B cell (primary cell): ENCODE measurements at regions not wholly inside any gene's neighbourhood (a gene's known extent, or its start where the extent isn't known, plus 50 kb on each side); places are given as distances from the start of the nearest gene placed in this dataset.

ENCODE experiments used
- ATAC-seq: fragments of 200-7000 bp; cut with Tn5 transposase; one replicate; pipeline ENCODE4 v1.10.0; 2021; ENCODE audit warnings: low read depth, mild to moderate bottlenecking, moderate number of reproducible peaks, moderate library complexity
- CTCF ChIA-PET: fragments of 350-600 bp; sonication (Branson Sonifier 250); formaldehyde crosslinking; loops from one replicate; lab custom pipeline; 2021; ENCODE audit warnings: antibody characterized with exemption, inconsistent platforms; lab: Charles Lee
- POLR2A ChIA-PET: fragments of 350-600 bp; sonication (Branson Sonifier 250); formaldehyde crosslinking; loops from one replicate; lab custom pipeline; 2021; ENCODE audit warnings: antibody characterized with exemption; lab: Charles Lee
- DNase-seq: peaks from one replicate; pipeline ENCODE4 v3.0.0; 2013
- H2AFZ ChIP-seq: 2 replicates; pipeline ENCODE4 v1.6.1; 2012; ENCODE audit warnings: mild to moderate bottlenecking, low read depth, low read length; ENCODE audit not compliant: insufficient read depth, poor library complexity, severe bottlenecking
- H3K27ac ChIP-seq, 2 donors: 1 replicate in 1 of 2; 2 replicates in 1 of 2; pipeline ENCODE4 v1.5.1; 2012 to 2013; ENCODE audit warnings: low read length in 2 of 2, mild to moderate bottlenecking in 2 of 2, moderate library complexity in 1 of 2
- H3K27me3 ChIP-seq, 4 experiments: fragments of 200-600 bp in 1 of 4; sonication (generic) in 1 of 4; replicated peaks in 1 of 4; 1 replicate in 2 of 4; 2 replicates in 2 of 4; pipeline versions ENCODE4 v1.6.1 to v1.7.0; 2013 to 2016; ENCODE audit warnings: low read length in 3 of 4, mild to moderate bottlenecking in 2 of 4, mixed read lengths in 1 of 4, moderate library complexity in 1 of 4; ENCODE audit not compliant: insufficient read depth in 4 of 4, control insufficient read depth in 3 of 4; ENCODE audit errors: control extremely low read depth in 1 of 4
- H3K36me3 ChIP-seq, 2 experiments: replicated peaks in 1 of 2; 1 replicate in 1 of 2; 2 replicates in 1 of 2; pipeline versions ENCODE4 v1.6.1 to v1.7.1; 2013; ENCODE audit warnings: low read length in 1 of 2; ENCODE audit not compliant: insufficient read depth in 2 of 2, control insufficient read depth in 1 of 2; ENCODE audit errors: control extremely low read depth in 1 of 2, extremely low read depth in 1 of 2
- H3K4me1 ChIP-seq, 2 donors: fragments of 200-600 bp in 1 of 2; sonication (generic) in 1 of 2; 1 replicate in 1 of 2; 2 replicates in 1 of 2; pipeline versions ENCODE4 v1.5.1 to v1.6.1; 2013 to 2017; ENCODE audit warnings: low read length in 2 of 2; ENCODE audit not compliant: control insufficient read depth in 2 of 2, insufficient read depth in 2 of 2
- H3K4me2 ChIP-seq: replicated peaks from 2 replicates; pipeline ENCODE3; 2012; ENCODE audit warnings: mild to moderate bottlenecking, low read depth, low read length; ENCODE audit not compliant: poor library complexity, severe bottlenecking
- H3K4me3 ChIP-seq, 5 experiments: fragments of 200-600 bp in 1 of 5; sonication (generic) in 1 of 5; 1 replicate in 3 of 5; 2 replicates in 2 of 5; pipeline versions ENCODE4 v1.5.1 to v1.7.0; 2011 to 2016; ENCODE audit warnings: low read length in 4 of 5, mild to moderate bottlenecking in 4 of 5, low read depth in 2 of 5, control low read depth in 1 of 5, moderate library complexity in 1 of 5; ENCODE audit not compliant: insufficient read depth in 1 of 5; ENCODE audit errors: control extremely low read depth in 1 of 5, extremely low read depth in 1 of 5
- H3K79me2 ChIP-seq: fragments of 200-600 bp; sonication (generic); one replicate; pipeline ENCODE4 v1.6.0; 2016; ENCODE audit warnings: low read length; ENCODE audit not compliant: control insufficient read depth, insufficient read depth
- H3K9ac ChIP-seq: fragments of 200-600 bp; sonication (generic); 2 replicates; pipeline ENCODE4 v1.6.1; 2017; ENCODE audit warnings: mild to moderate bottlenecking, low read length, moderate library complexity
- H3K9me3 ChIP-seq, 3 donors: one replicate each; pipeline versions ENCODE4 v1.6.1 to v1.7.1; 2013; ENCODE audit warnings: low read length in 2 of 3; ENCODE audit not compliant: control insufficient read depth in 2 of 3, insufficient read depth in 1 of 3; ENCODE audit errors: control extremely low read depth in 1 of 3
- H4K20me1 ChIP-seq: 2 replicates; pipeline ENCODE4 v1.6.0; 2012; ENCODE audit warnings: mild to moderate bottlenecking, low read length; ENCODE audit not compliant: insufficient read depth, control insufficient read depth, poor library complexity, severe bottlenecking
- H3K27ac Mint-ChIP-seq: one replicate; pipeline ENCODE4 v1.8.0; 2021; ENCODE audit warnings: mixed read lengths
- H3K27me3 Mint-ChIP-seq: one replicate; pipeline ENCODE4 v1.8.0; 2021; ENCODE audit warnings: mixed read lengths
- H3K4me1 Mint-ChIP-seq: one replicate; pipeline ENCODE4 v1.8.0; 2021; ENCODE audit warnings: mixed read lengths
- H3K4me3 Mint-ChIP-seq: one replicate; pipeline ENCODE4 v1.8.0; 2021; ENCODE audit warnings: mixed read lengths
- H3K9me3 Mint-ChIP-seq: one replicate; pipeline ENCODE4 v1.8.0; 2022; ENCODE audit warnings: mixed read lengths; ENCODE audit not compliant: insufficient read depth
- EZH2 ChIP-seq: IDR thresholded peaks from 2 replicates; pipeline ENCODE4 v1.6.1; 2012; ENCODE audit warnings: borderline replicate concordance, low read depth, mild to moderate bottlenecking, moderate library complexity, low read length; ENCODE audit not compliant: insufficient read depth, poor library complexity, severe bottlenecking
- WGBS: methylation state at CpG from one replicate; pipeline ENCODE4 v1.1.5; 2013; ENCODE audit warnings: missing lambda C conversion rate; ENCODE audit not compliant: insufficient coverage; 5-methylcytosine and 5-hydroxymethylcytosine counted together
- intact Hi-C: fragments of 100-400 bp; cut with micrococcal nuclease; formaldehyde crosslinking; loops from one replicate; pipeline ENCODE4 v1.10.0; 2022
- TF ChIP-seq, protein P1 (sequence below): fragments of 200-600 bp; IDR thresholded peaks from one replicate; pipeline ENCODE4 v1.8.0; 2022; ENCODE audit warnings: antibody characterized with exemption, mild to moderate bottlenecking

DNA sequence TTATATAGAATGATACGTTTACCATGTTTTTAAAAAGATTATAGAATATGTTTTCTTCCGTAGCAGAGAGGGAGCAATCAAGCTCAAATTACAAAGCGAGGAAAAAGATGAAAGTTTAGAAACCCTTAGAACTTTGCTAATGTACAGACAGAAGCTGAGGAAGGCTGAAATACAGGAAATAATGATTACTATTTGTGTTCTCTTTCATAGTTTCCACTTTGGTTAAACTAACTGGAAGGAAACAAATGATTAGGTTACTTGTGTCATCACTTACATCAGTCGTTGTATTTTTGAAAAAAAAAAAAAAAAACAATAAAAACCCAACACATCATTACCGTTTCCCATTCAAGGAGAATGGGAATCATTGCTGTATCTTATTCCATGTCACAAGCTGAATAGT, 337.8 kb upstream of the CBLB start:
- Histone ChIP-seq H3K4me3 (peak overlapping the region in 4 of 5 experiments; percentile 22 to 51 (median 34)), H3K4me1 (peaks cover 15 to 23% of the 10 kb centered on the region in 2 donors), H3K27me3 (no peaks in the 10 kb centered on the region), H3K4me2 (peak overlapping the region; percentile 69), H3K27ac (peak overlapping the region in 1 of 2 donors; percentile 31), H3K9me3 (peaks cover 0 to 2% (median 0%) of the 10 kb centered on the region in 3 donors), H3K79me2 (no peaks in the 10 kb centered on the region), H4K20me1 (no peaks in the 10 kb centered on the region), H3K36me3 (no peaks in the 10 kb centered on the region), H3K9ac (peak overlapping the region; percentile 38), H2AFZ (no peak overlapping the region)
- Mint-ChIP-seq H3K9me3 (peaks cover 5% of the 10 kb centered on the region), H3K27me3 (no peaks in the 10 kb centered on the region), H3K4me1 (peaks cover 27% of the 10 kb centered on the region), H3K4me3 (peak overlapping the region; percentile 68), H3K27ac (peak overlapping the region; percentile 28)
- no peak for ATAC-seq
- no peak for DNase-seq
- intact Hi-C loops: loop anchor here (5.0 to 10.0 kb wide), 2 partner anchors 48 to 519 kb away; no protein-coding TSS in a partner anchor
- no CpG with 5 or more reads among the region's 5 CpGs for WGBS
- TF ChIP-seq, protein P1, sequence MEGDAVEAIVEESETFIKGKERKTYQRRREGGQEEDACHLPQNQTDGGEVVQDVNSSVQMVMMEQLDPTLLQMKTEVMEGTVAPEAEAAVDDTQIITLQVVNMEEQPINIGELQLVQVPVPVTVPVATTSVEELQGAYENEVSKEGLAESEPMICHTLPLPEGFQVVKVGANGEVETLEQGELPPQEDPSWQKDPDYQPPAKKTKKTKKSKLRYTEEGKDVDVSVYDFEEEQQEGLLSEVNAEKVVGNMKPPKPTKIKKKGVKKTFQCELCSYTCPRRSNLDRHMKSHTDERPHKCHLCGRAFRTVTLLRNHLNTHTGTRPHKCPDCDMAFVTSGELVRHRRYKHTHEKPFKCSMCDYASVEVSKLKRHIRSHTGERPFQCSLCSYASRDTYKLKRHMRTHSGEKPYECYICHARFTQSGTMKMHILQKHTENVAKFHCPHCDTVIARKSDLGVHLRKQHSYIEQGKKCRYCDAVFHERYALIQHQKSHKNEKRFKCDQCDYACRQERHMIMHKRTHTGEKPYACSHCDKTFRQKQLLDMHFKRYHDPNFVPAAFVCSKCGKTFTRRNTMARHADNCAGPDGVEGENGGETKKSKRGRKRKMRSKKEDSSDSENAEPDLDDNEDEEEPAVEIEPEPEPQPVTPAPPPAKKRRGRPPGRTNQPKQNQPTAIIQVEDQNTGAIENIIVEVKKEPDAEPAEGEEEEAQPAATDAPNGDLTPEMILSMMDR: no peak
- no peak for TF ChIP-seq EZH2
- CTCF ChIA-PET: interaction anchor here (0.6 to 2.1 kb wide), 4 partner anchors 13 to 519 kb away, joined by 3 to 8 read pairs (median 4); no protein-coding TSS in a partner anchor
- POLR2A ChIA-PET: no interaction called here

DNA sequence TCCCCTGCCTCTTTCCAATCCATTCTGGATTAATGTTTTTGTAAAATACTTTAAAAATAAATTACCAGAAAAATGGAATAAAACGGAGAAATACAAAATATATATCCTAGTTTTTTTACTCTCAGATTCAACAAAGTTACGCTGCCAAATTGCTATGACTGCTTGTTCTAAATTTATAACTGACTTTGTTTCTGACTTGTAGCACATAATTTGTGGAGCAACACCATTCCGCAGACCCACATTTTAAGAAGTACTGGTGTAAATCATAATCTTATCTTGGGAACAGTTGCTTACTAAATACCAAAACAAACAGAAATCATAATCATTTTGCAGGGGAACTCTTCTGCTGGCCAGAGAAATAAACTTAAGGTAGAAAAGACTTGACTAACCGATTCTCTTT, 339.4 kb upstream of the CBLB start:
- ATAC-seq (no peak), DNase-seq (no peak)
- H3K9me3 Mint-ChIP-seq: peaks cover 5% of the 10 kb centered on the region
- Histone ChIP-seq H3K36me3 (no peaks in the 10 kb centered on the region), H3K9ac (no peak overlapping the region), H3K27ac (no peak overlapping the region), H3K79me2 (no peaks in the 10 kb centered on the region), H3K4me1 (peaks cover 15 to 23% of the 10 kb centered on the region in 2 donors), H3K9me3 (peaks cover 0 to 7% (median 0%) of the 10 kb centered on the region in 3 donors), H3K4me2 (no peak overlapping the region), H3K4me3 (no peak overlapping the region), H4K20me1 (no peaks in the 10 kb centered on the region), H2AFZ (no peak overlapping the region), H3K27me3 (no peaks in the 10 kb centered on the region)
- no peak overlapping the region for H3K4me3 Mint-ChIP-seq
- peaks cover 27% of the 10 kb centered on the region for H3K4me1 Mint-ChIP-seq
- intact Hi-C loops: loop anchor here (5.0 to 10.0 kb wide), 2 partner anchors 47 to 521 kb away; no protein-coding TSS in a partner anchor
- H3K27ac Mint-ChIP-seq: no peak overlapping the region
- CTCF ChIA-PET: interaction anchor here (0.8 kb wide), 1 partner anchor 10 kb away, joined by 3 read pairs; no protein-coding TSS in a partner anchor
- POLR2A ChIA-PET: no interaction called here
- no peaks in the 10 kb centered on the region for H3K27me3 Mint-ChIP-seq
- WGBS: no CpG with 5 or more reads among the region's 4 CpGs
- TF ChIP-seq EZH2: no peak
- TF ChIP-seq, protein P1: no peak
